SK-N-MC (cell line): ENCODE measurements at regions not wholly inside any gene's neighbourhood (a gene's known extent, or its start where the extent isn't known, plus 50 kb on each side); places are given as distances from the start of the nearest gene placed in this dataset.

Source experiments
- EZH2 ChIP-seq: fragments of 200-600 bp; sonication (generic); IDR thresholded peaks from one replicate; pipeline ENCODE4 v1.6.1; 2017; ENCODE audit warnings: antibody characterized with exemption
- FOXP2 ChIP-seq: optimal IDR thresholded peaks from 2 replicates; pipeline ENCODE3; 2011; ENCODE audit warnings: mild to moderate bottlenecking, moderate library complexity; ENCODE audit not compliant: insufficient read depth; ENCODE audit errors: extremely low read length, control extremely low read depth

DNA sequence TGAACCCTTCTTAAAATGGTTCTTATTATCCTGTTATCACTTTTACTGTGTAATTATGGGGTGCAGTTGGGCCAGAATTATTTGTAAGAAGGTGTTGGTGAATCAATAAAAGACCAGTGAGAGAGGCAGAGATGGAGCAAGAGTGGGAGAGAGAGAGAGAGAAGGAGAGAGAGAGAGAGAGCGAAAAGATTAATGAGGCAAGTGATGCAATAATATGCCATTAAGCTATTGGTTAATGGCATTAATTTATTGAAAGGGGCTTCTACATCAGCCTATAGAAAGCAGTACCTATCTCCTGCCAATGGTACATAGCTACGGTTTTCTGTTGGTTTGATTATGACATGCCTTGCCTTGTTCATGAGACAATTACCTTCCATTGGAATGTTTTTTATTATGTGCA lies 388.7 kb downstream of the RPS6KC1 start:
- TF ChIP-seq EZH2 (no peak), FOXP2 (no peak)
